ENCODE measurements at regions not wholly inside any gene's neighbourhood (a gene's known extent, or its start where the extent isn't known, plus 50 kb on each side); places are given as distances from the start of the nearest gene placed in this dataset.

DNA sequence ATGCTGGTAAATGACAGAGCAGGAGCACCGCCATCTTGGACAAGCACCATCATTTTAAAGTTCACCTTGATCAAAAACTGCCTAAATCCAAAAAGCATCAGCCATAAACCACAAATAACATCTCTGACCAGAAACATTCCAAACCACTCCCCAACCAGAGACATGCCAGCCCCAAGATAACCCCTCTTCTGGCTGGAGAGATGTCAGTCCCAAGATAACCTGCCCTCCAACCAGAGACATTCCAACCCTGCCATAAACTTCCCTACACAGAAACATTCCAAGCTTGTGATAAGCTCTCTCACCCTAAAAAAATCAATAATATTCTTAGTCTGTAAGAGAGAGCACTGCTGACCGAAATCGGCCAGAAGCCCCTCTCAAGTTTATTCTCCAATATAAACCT is 659.3 kb downstream of the XPNPEP1 start:
- H3K9me3 ChIP-seq: no peaks in the 10 kb centered on the region
- TF ChIP-seq POLR2A (IDR thresholded peaks at IDR 0.05): no peak
- TF ChIP-seq, protein P1, sequence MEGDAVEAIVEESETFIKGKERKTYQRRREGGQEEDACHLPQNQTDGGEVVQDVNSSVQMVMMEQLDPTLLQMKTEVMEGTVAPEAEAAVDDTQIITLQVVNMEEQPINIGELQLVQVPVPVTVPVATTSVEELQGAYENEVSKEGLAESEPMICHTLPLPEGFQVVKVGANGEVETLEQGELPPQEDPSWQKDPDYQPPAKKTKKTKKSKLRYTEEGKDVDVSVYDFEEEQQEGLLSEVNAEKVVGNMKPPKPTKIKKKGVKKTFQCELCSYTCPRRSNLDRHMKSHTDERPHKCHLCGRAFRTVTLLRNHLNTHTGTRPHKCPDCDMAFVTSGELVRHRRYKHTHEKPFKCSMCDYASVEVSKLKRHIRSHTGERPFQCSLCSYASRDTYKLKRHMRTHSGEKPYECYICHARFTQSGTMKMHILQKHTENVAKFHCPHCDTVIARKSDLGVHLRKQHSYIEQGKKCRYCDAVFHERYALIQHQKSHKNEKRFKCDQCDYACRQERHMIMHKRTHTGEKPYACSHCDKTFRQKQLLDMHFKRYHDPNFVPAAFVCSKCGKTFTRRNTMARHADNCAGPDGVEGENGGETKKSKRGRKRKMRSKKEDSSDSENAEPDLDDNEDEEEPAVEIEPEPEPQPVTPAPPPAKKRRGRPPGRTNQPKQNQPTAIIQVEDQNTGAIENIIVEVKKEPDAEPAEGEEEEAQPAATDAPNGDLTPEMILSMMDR (IDR thresholded peaks at IDR 0.05): no peak
- H3K36me3 ChIP-seq (ENCODE audit: low read depth, missing control alignments): no peaks in the 10 kb centered on the region
- H3K27ac ChIP-seq: no peak overlapping the region
- H3K4me1 ChIP-seq: no peaks in the 10 kb centered on the region
- WGBS, 2 donors: 83 to 89% methylated on average over 3 of the region's 3 CpGs
- no peak for DNase-seq
- intact Hi-C loops (cut with DNase I; ENCODE audit: low total_unique reads): no loop called here
- H3K4me3 ChIP-seq: no peak overlapping the region
- H3K27me3 ChIP-seq: no peaks in the 10 kb centered on the region

DNA sequence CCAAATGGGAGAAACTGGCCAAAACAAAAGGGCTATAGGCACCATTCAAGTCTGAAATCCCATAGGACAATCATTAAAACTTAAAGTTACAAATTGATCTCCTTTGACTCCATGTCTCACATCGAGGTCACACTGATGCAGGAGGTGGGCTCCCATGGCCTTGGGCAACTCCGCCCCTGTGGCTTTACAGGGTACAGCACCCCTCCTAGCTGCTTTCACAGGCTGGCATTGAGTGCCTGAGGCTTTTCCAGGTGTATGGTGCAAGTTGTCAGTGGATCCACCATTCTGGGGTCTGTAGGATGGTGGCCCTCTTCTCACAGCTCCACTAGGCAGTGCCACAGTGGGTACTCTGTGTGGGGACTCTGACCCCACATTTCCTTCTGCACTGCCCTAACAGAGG is 662.1 kb downstream of the XPNPEP1 start:
- 83 to 85% methylated on average over 2 of the region's 2 CpGs for WGBS, 2 donors
- no peak overlapping the region for H3K4me3 ChIP-seq

DNA sequence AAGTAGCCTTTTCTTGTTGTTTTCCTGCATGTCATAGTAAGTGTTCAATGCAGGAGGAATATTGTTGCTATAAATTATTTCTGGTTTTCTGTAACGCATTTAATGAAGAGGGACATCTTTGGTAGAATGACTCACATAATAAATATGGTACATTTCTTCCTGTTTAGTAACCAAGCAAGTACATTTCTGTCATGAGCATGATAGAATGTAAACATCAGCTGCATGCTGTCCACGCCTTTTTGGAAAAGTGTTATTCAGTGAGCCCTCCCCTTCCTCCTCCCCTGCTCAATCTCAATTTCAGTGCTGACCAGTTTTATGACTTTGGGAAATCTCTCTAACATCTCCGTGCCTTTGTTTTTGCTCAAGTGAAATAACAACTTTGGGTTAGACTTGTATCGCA is 664.0 kb downstream of the XPNPEP1 start:
- no peaks in the 10 kb centered on the region for H3K36me3 ChIP-seq (ENCODE audit: low read depth, missing control alignments)
- H3K4me1 ChIP-seq: no peaks in the 10 kb centered on the region
- H3K4me3 ChIP-seq: no peak overlapping the region
- TF ChIP-seq POLR2A (IDR thresholded peaks at IDR 0.05): no peak
- TF ChIP-seq, protein P1 (IDR thresholded peaks at IDR 0.05): no peak
- no peak overlapping the region for H3K27ac ChIP-seq
- 89 to 90% methylated on average over 4 of the region's 4 CpGs for WGBS, 2 donors
- intact Hi-C loops (cut with DNase I; ENCODE audit: low total_unique reads): no loop called here
- DNase-seq: no peak
- no peaks in the 10 kb centered on the region for H3K9me3 ChIP-seq
- H3K27me3 ChIP-seq: no peaks in the 10 kb centered on the region

More for the DNA sequence above, 662.1 kb downstream of the XPNPEP1 start:
- no peaks in the 10 kb centered on the region for H3K4me1 ChIP-seq
- no peaks in the 10 kb centered on the region for H3K36me3 ChIP-seq (ENCODE audit: low read depth, missing control alignments)
- TF ChIP-seq, protein P1 (IDR thresholded peaks at IDR 0.05): no peak
- TF ChIP-seq POLR2A (IDR thresholded peaks at IDR 0.05): no peak
- H3K9me3 ChIP-seq: no peaks in the 10 kb centered on the region
- no peaks in the 10 kb centered on the region for H3K27me3 ChIP-seq
- no peak for DNase-seq
- intact Hi-C loops (cut with DNase I; ENCODE audit: low total_unique reads): no loop called here
- no peak overlapping the region for H3K27ac ChIP-seq

DNA sequence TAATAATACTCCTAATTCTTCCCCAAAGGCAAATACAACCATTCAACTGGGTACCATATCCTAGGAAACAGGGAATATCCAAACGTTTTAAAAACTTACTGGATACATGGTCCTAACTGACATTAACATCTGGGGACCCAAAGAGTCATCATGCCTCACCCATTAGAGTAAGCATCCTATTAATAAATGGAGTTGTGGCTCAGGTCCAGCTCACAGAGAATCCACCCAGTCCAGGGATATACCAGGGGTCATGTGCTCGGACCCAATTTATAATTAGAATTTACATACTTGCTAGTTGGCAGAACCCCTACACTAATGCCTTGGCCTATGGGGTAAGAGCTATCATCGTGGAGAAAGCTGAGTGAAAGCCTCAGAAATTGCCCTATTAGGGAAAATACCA is 670.0 kb downstream of the XPNPEP1 start:
- H3K27ac ChIP-seq: no peak overlapping the region
- H3K36me3 ChIP-seq (ENCODE audit: low read depth, missing control alignments): no peaks in the 10 kb centered on the region
- intact Hi-C loops (cut with DNase I; ENCODE audit: low total_unique reads): no loop called here
- H3K4me3 ChIP-seq: no peak overlapping the region
- TF ChIP-seq, protein P1 (IDR thresholded peaks at IDR 0.05): no peak
- no peak for TF ChIP-seq POLR2A (IDR thresholded peaks at IDR 0.05)
- H3K27me3 ChIP-seq: no peaks in the 10 kb centered on the region
- DNase-seq: no peak
- H3K4me1 ChIP-seq: no peaks in the 10 kb centered on the region
- WGBS, 2 donors: 88% methylated on average over 3 of the region's 3 CpGs
- no peaks in the 10 kb centered on the region for H3K9me3 ChIP-seq

DNA sequence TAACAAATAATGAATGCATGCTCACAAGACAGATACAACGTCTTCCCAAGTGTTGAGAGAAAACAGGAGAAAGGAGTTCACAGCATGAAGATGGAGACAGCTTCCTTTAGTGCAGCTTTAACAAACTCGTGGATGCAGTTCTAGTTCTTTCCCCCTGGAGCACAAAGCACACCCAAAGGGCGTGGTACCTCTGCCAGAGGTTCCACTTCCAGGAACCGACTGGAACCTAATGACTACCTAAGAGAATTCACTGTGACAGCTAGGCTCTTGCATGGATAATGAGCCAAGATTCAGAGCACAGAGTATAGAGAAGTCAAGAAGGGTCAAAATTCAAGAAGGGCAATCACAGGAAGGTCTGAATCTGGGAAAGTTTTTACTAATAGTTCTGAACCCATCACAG is 673.2 kb downstream of the XPNPEP1 start:
- no peak overlapping the region for H3K27ac ChIP-seq

More for the DNA sequence above, 673.2 kb downstream of the XPNPEP1 start:
- no peak for DNase-seq
- H3K4me3 ChIP-seq: no peak overlapping the region
- WGBS, 2 donors: 68 to 78% methylated on average over 4 of the region's 4 CpGs
- H3K36me3 ChIP-seq (ENCODE audit: low read depth, missing control alignments): no peaks in the 10 kb centered on the region
- intact Hi-C loops (cut with DNase I; ENCODE audit: low total_unique reads): no loop called here
- no peaks in the 10 kb centered on the region for H3K27me3 ChIP-seq
- TF ChIP-seq, protein P1 (IDR thresholded peaks at IDR 0.05): no peak
- TF ChIP-seq POLR2A (IDR thresholded peaks at IDR 0.05): no peak
- no peaks in the 10 kb centered on the region for H3K4me1 ChIP-seq
- H3K9me3 ChIP-seq: no peaks in the 10 kb centered on the region

All from testis (tissue), 2 donors.